ENCODE measurements at regions not wholly inside any gene's neighbourhood (a gene's known extent, or its start where the extent isn't known, plus 50 kb on each side); places are given as distances from the start of the nearest gene placed in this dataset.

GRCh38 chr1:88179943-88180342 is 504.1 kb upstream of the PKN2 start:
- Histone ChIP-seq H3K4me1 (peaks cover 33% of the 10 kb centered on the region), H3K27me3 (replicated peaks; ENCODE audit: control insufficient read depth, insufficient read depth, low read length) (no peaks in the 10 kb centered on the region), H3K9me3 (no peaks in the 10 kb centered on the region), H3K4me3 (ENCODE audit: low read depth, low read length) (no peak overlapping the region), H3K36me3 (ENCODE audit: control insufficient read depth, insufficient read depth, low read length) (no peaks in the 10 kb centered on the region)
- Mint-ChIP-seq H3K4me1 (ENCODE audit: low read depth, unreplicated experiment) (peaks cover 27% of the 10 kb centered on the region), H3K27ac (ENCODE audit: unreplicated experiment) (no peak overlapping the region), H3K36me3 (ENCODE audit: insufficient read depth, unreplicated experiment) (no peaks in the 10 kb centered on the region), H3K4me3 (ENCODE audit: unreplicated experiment) (no peak overlapping the region), H3K9me3 (ENCODE audit: unreplicated experiment) (no peaks in the 10 kb centered on the region), H3K27me3 (ENCODE audit: insufficient read depth, unreplicated experiment) (no peaks in the 10 kb centered on the region)
- intact Hi-C loops (cut with micrococcal nuclease; ENCODE audit: unreplicated experiment), result loop anchor here (1.0 to 10.0 kb wide), 6 partner anchors 42 to 855 kb away; partner anchors contain the start of gene LMO4
- POLR2A ChIA-PET, result no interaction called here
- no TSS peak for BruUV-seq (replicated peaks)
- DNase-seq, result no peak
- no peak for TF ChIP-seq CTCF (IDR thresholded peaks at IDR 0.05; ENCODE audit: insufficient read depth in 1 of 2, low read depth in 1 of 2, low read length in 1 of 2, severe bottlenecking in 1 of 2, unreplicated experiment in 1 of 2)
- CTCF ChIA-PET, result interaction anchor here (1.0 to 1.2 kb wide), 6 partner anchors 10 to 370 kb away, joined by 3 to 8 read pairs (median 4); no protein-coding TSS in a partner anchor

- no peak overlapping the region for H3K4me3 ChIP-seq (ENCODE audit: low read depth, low read length)
- no peaks in the 10 kb centered on the region for H3K27me3 ChIP-seq (replicated peaks; ENCODE audit: control insufficient read depth, insufficient read depth, low read length)
- no peaks in the 10 kb centered on the region for H3K36me3 ChIP-seq (ENCODE audit: control insufficient read depth, insufficient read depth, low read length)
- peak; percentile 81 to 85 for TF ChIP-seq CTCF (IDR thresholded peaks at IDR 0.05; ENCODE audit: insufficient read depth in 1 of 2, low read depth in 1 of 2, low read length in 1 of 2, severe bottlenecking in 1 of 2, unreplicated experiment in 1 of 2)
- Mint-ChIP-seq H3K36me3 (ENCODE audit: insufficient read depth, unreplicated experiment) (no peaks in the 10 kb centered on the region), H3K4me1 (ENCODE audit: low read depth, unreplicated experiment) (peaks cover 26% of the 10 kb centered on the region), H3K27ac (ENCODE audit: unreplicated experiment) (no peak overlapping the region), H3K4me3 (ENCODE audit: unreplicated experiment) (no peak overlapping the region), H3K9me3 (ENCODE audit: unreplicated experiment) (no peaks in the 10 kb centered on the region), H3K27me3 (ENCODE audit: insufficient read depth, unreplicated experiment) (no peaks in the 10 kb centered on the region)
- CTCF ChIA-PET, result interaction anchor here (0.6 to 1.2 kb wide), 9 partner anchors 10 to 369 kb away, joined by 3 to 8 read pairs (median 4); no protein-coding TSS in a partner anchor
- intact Hi-C loops (cut with micrococcal nuclease; ENCODE audit: unreplicated experiment), result loop anchor here (1.0 to 10.0 kb wide), 4 partner anchors 42 to 414 kb away; no protein-coding TSS in a partner anchor
- peak; percentile 80 for DNase-seq
- POLR2A ChIA-PET, result no interaction called here
- BruUV-seq (replicated peaks), result no TSS peak
- peaks cover 29% of the 10 kb centered on the region for H3K4me1 ChIP-seq
- no peaks in the 10 kb centered on the region for H3K9me3 ChIP-seq
These were observed 503.5 kb upstream of the PKN2 start for GRCh38 chr1:88180449-88181108.

- intact Hi-C loops (cut with micrococcal nuclease; ENCODE audit: unreplicated experiment), result loop anchor here (10.0 kb wide), 1 partner anchor 408 kb away; no protein-coding TSS in a partner anchor
- CTCF ChIA-PET, result no interaction called here
These were observed 497.2 kb upstream of the PKN2 start for GRCh38 chr1:88186911-88187310.

More at GRCh38 chr1:88186911-88187310, 497.2 kb upstream of the PKN2 start:
- H3K27me3 ChIP-seq (replicated peaks; ENCODE audit: control insufficient read depth, insufficient read depth, low read length), result no peaks in the 10 kb centered on the region
- DNase-seq, result no peak
- Mint-ChIP-seq H3K9me3 (ENCODE audit: unreplicated experiment) (no peaks in the 10 kb centered on the region), H3K36me3 (ENCODE audit: insufficient read depth, unreplicated experiment) (no peaks in the 10 kb centered on the region), H3K4me1 (ENCODE audit: low read depth, unreplicated experiment) (no peaks in the 10 kb centered on the region), H3K4me3 (ENCODE audit: unreplicated experiment) (no peak overlapping the region), H3K27ac (ENCODE audit: unreplicated experiment) (no peak overlapping the region), H3K27me3 (ENCODE audit: insufficient read depth, unreplicated experiment) (no peaks in the 10 kb centered on the region)
- H3K4me1 ChIP-seq, result no peaks in the 10 kb centered on the region
- H3K9me3 ChIP-seq, result no peaks in the 10 kb centered on the region
- no peak overlapping the region for H3K4me3 ChIP-seq (ENCODE audit: low read depth, low read length)
- TF ChIP-seq CTCF (IDR thresholded peaks at IDR 0.05; ENCODE audit: insufficient read depth in 1 of 2, low read depth in 1 of 2, low read length in 1 of 2, severe bottlenecking in 1 of 2, unreplicated experiment in 1 of 2), result no peak
- POLR2A ChIA-PET, result no interaction called here
- no TSS peak for BruUV-seq (replicated peaks)
- no peaks in the 10 kb centered on the region for H3K36me3 ChIP-seq (ENCODE audit: control insufficient read depth, insufficient read depth, low read length)

Data from Caco-2 (cell line).